GM10266 (cell line): ENCODE measurements at regions not wholly inside any gene's neighbourhood (a gene's known extent, or its start where the extent isn't known, plus 50 kb on each side); places are given as distances from the start of the nearest gene placed in this dataset.

Source experiments
- DNase-seq: peaks from one replicate; pipeline ENCODE4 v3.0.0; 2012; ENCODE audit errors: extremely low spot score
- TF ChIP-seq, protein P1 (sequence below): IDR thresholded peaks from 2 replicates; pipeline ENCODE4 v1.5.1; 2012; ENCODE audit warnings: mild to moderate bottlenecking, low read depth; ENCODE audit not compliant: control insufficient read depth, insufficient read depth; ENCODE audit errors: missing control alignments

- TF ChIP-seq, protein P1, sequence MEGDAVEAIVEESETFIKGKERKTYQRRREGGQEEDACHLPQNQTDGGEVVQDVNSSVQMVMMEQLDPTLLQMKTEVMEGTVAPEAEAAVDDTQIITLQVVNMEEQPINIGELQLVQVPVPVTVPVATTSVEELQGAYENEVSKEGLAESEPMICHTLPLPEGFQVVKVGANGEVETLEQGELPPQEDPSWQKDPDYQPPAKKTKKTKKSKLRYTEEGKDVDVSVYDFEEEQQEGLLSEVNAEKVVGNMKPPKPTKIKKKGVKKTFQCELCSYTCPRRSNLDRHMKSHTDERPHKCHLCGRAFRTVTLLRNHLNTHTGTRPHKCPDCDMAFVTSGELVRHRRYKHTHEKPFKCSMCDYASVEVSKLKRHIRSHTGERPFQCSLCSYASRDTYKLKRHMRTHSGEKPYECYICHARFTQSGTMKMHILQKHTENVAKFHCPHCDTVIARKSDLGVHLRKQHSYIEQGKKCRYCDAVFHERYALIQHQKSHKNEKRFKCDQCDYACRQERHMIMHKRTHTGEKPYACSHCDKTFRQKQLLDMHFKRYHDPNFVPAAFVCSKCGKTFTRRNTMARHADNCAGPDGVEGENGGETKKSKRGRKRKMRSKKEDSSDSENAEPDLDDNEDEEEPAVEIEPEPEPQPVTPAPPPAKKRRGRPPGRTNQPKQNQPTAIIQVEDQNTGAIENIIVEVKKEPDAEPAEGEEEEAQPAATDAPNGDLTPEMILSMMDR = peak; percentile 69
- peak; percentile 67 for DNase-seq
These were observed 70.7 kb downstream of the RPLP1 start for GRCh38 chr15:69523010-69524001.

- DNase-seq = no peak
These were observed 71.7 kb downstream of the RPLP1 start for GRCh38 chr15:69524296-69524695.

DNA sequence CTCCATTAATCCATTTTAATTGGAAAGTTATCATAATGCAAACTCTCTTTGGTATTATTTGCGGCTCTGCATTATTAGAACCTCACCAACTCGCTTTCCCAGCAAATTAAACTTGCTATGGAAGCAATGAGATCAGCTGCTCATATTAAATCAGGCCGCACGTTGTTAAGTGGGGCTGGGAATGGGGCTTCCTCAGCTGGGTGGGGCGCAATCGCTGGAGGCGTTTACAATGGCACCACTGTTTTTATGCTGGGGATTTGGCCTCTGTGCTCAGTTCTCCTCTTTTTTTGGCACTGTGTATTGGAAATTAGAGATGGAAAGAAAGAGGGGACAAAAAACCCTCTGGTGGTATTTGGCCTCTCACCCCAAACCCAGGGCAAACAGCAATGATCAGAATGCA lies 72.2 kb downstream of the RPLP1 start:
- TF ChIP-seq, protein P1 = no peak
- no peak for DNase-seq

More at GRCh38 chr15:69524296-69524695, 71.7 kb downstream of the RPLP1 start:
- TF ChIP-seq, protein P1 = no peak

DNA sequence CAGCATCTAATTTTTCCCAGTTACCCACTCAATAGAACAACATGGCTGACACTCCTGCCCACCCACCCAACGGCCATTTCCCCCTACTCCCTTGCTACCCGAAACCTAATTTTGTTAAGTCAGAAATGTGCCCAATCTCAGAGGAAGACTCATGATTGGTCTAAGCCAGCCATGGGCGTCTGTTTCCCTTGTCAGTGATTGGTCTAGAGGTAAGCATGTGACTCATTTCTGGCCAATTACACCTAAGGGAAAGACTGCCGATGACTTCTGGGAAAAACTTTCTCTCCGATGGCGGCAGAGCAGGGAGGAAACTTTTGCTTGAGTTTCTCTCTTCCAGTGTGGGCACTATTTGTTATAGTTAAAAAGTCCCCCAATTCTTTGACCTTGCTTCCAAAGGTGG lies 72.9 kb downstream of the RPLP1 start:
- DNase-seq = no peak
- TF ChIP-seq, protein P1 = no peak

GRCh38 chr15:69526081-69527061 lies 73.8 kb downstream of the RPLP1 start:
- TF ChIP-seq, protein P1 = no peak
- no peak for DNase-seq

DNA sequence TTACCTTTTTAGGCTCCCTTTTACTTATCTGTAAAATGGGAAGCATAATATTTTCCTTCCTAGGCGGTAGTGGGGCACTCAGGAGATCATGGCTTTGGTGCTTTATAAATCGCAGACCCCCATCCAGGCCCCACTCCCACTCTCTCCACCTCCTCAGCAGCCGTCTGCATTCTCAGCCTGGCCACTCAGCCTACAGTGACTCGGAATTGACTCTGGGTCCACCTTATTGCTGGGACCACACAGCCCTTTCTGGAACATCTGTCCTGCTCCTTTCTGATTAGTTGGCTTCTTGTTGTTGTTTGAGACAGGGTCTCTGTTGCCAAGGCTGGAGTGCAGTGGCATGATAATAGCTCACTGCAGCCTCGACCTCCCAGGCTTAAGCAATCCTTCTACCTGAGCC lies 76.5 kb downstream of the RPLP1 start:
- no peak for DNase-seq
- TF ChIP-seq, protein P1 = no peak
